K562 (cell line): ENCODE measurements at regions not wholly inside any gene's neighbourhood (a gene's known extent, or its start where the extent isn't known, plus 50 kb on each side); places are given as distances from the start of the nearest gene placed in this dataset.

Source experiments
- CHD2 ChIP-seq: IDR thresholded peaks from 2 replicates; pipeline ENCODE4 v1.6.1; 2011; ENCODE audit warnings: low read depth, low read length
- NR0B1 ChIP-seq: fragments of 450-650 bp; IDR thresholded peaks from one replicate; pipeline ENCODE4 v1.6.1; 2018; ENCODE audit warnings: mild to moderate bottlenecking, moderate library complexity; ENCODE audit not compliant: partially characterized antibody
- PHF20 ChIP-seq: fragments of 450-650 bp; IDR thresholded peaks from 2 replicates; pipeline ENCODE4 v1.6.1; 2018; ENCODE audit not compliant: partially characterized antibody
- POU5F1 ChIP-seq: fragments of 150-350 bp; IDR thresholded peaks from 2 replicates; pipeline ENCODE4 v1.6.1; 2014; ENCODE audit warnings: borderline replicate concordance, low read length, low read depth, mild to moderate bottlenecking; ENCODE audit not compliant: partially characterized antibody
- RBBP5 ChIP-seq: fragments of 200-600 bp; sonication (generic); IDR thresholded peaks from 2 replicates; pipeline ENCODE4 v1.6.1; 2012; ENCODE audit warnings: borderline replicate concordance, mild to moderate bottlenecking, low read length, control low read depth, inconsistent platforms; ENCODE audit not compliant: insufficient read depth, poor library complexity, severe bottlenecking
- RHOXF2B ChIP-seq: fragments of 250-450 bp; sonication (Bioruptor Pico); conservative IDR thresholded peaks from 2 replicates; pipeline ENCODE4 v1.5.1; 2021
- TARDBP ChIP-seq: fragments of 450-650 bp; IDR thresholded peaks from 2 replicates; pipeline ENCODE4 v1.6.1; 2016
- ZBTB17 ChIP-seq: fragments of 450-650 bp; formaldehyde crosslinking; IDR thresholded peaks from 2 replicates; pipeline ENCODE4 v1.4.0; 2020; ENCODE audit warnings: mild to moderate bottlenecking
- ZFPM2 ChIP-seq: fragments of 250-450 bp; sonication (Bioruptor Pico); IDR thresholded peaks from 2 replicates; pipeline ENCODE4 v1.5.1; 2022; ENCODE audit warnings: mild to moderate bottlenecking
- ZNF561 ChIP-seq: fragments of 450-650 bp; formaldehyde crosslinking; conservative IDR thresholded peaks from 2 replicates; pipeline ENCODE4 v1.4.0; 2020; ENCODE audit warnings: mild to moderate bottlenecking, moderate library complexity
- ZNF780A ChIP-seq: fragments of 250-450 bp; sonication (Bioruptor Pico); IDR thresholded peaks from 2 replicates; pipeline ENCODE4 v1.5.0; 2021; ENCODE audit warnings: mild to moderate bottlenecking
- TF ChIP-seq, protein P1 (sequence below): fragments of 250-450 bp; sonication (Bioruptor Pico); IDR thresholded peaks from 2 replicates; pipeline ENCODE4 v1.4.0; 2020; ENCODE audit warnings: mild to moderate bottlenecking, moderate library complexity
- TF ChIP-seq, protein P2 (sequence below): fragments of 450-650 bp; formaldehyde crosslinking; IDR thresholded peaks from 2 replicates; pipeline ENCODE4 v1.4.0; 2020; ENCODE audit warnings: mild to moderate bottlenecking, moderate library complexity
- TF ChIP-seq, protein P3 (sequence below): fragments of 450-650 bp; IDR thresholded peaks from 2 replicates; pipeline ENCODE4 v1.6.1; 2017; ENCODE audit warnings: mild to moderate bottlenecking, moderate library complexity
- TF ChIP-seq, protein P4 (sequence below): fragments of 450-650 bp; IDR thresholded peaks from 2 replicates; pipeline ENCODE4 v1.6.1; 2016; ENCODE audit warnings: antibody characterized with exemption

GRCh38 chr22:49657275-49657973 is 170.2 kb downstream of the BRD1 start (continued):
- TF ChIP-seq, protein P1, sequence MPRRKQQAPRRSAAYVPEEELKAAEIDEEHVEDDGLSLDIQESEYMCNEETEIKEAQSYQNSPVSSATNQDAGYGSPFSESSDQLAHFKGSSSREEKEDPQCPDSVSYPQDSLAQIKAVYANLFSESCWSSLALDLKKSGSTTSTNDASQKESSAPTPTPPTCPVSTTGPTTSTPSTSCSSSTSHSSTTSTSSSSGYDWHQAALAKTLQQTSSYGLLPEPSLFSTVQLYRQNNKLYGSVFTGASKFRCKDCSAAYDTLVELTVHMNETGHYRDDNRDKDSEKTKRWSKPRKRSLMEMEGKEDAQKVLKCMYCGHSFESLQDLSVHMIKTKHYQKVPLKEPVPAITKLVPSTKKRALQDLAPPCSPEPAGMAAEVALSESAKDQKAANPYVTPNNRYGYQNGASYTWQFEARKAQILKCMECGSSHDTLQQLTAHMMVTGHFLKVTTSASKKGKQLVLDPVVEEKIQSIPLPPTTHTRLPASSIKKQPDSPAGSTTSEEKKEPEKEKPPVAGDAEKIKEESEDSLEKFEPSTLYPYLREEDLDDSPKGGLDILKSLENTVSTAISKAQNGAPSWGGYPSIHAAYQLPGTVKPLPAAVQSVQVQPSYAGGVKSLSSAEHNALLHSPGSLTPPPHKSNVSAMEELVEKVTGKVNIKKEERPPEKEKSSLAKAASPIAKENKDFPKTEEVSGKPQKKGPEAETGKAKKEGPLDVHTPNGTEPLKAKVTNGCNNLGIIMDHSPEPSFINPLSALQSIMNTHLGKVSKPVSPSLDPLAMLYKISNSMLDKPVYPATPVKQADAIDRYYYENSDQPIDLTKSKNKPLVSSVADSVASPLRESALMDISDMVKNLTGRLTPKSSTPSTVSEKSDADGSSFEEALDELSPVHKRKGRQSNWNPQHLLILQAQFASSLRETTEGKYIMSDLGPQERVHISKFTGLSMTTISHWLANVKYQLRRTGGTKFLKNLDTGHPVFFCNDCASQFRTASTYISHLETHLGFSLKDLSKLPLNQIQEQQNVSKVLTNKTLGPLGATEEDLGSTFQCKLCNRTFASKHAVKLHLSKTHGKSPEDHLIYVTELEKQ = no peak
- TF ChIP-seq RHOXF2B (CRISPR knock-in tag) (no peak), ZNF780A (no peak), ZBTB17 (CRISPR knock-in tag) (no peak), POU5F1 (no peak), ZFPM2 (CRISPR knock-in tag) (no peak), NR0B1 (no peak), TARDBP (no peak), CHD2 (peak; percentile 97), ZNF561 (CRISPR knock-in tag) (no peak), RBBP5 (no peak), PHF20 (peak; percentile 35)
- TF ChIP-seq, protein P2, sequence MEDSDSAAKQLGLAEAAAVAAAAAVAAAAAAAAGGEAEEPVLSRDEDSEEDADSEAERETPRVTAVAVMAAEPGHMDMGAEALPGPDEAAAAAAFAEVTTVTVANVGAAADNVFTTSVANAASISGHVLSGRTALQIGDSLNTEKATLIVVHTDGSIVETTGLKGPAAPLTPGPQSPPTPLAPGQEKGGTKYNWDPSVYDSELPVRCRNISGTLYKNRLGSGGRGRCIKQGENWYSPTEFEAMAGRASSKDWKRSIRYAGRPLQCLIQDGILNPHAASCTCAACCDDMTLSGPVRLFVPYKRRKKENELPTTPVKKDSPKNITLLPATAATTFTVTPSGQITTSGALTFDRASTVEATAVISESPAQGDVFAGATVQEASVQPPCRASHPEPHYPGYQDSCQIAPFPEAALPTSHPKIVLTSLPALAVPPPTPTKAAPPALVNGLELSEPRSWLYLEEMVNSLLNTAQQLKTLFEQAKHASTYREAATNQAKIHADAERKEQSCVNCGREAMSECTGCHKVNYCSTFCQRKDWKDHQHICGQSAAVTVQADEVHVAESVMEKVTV (CRISPR knock-in tag) = no peak
- TF ChIP-seq, protein P3, sequence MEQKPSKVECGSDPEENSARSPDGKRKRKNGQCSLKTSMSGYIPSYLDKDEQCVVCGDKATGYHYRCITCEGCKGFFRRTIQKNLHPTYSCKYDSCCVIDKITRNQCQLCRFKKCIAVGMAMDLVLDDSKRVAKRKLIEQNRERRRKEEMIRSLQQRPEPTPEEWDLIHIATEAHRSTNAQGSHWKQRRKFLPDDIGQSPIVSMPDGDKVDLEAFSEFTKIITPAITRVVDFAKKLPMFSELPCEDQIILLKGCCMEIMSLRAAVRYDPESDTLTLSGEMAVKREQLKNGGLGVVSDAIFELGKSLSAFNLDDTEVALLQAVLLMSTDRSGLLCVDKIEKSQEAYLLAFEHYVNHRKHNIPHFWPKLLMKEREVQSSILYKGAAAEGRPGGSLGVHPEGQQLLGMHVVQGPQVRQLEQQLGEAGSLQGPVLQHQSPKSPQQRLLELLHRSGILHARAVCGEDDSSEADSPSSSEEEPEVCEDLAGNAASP = no peak
- TF ChIP-seq, protein P4, sequence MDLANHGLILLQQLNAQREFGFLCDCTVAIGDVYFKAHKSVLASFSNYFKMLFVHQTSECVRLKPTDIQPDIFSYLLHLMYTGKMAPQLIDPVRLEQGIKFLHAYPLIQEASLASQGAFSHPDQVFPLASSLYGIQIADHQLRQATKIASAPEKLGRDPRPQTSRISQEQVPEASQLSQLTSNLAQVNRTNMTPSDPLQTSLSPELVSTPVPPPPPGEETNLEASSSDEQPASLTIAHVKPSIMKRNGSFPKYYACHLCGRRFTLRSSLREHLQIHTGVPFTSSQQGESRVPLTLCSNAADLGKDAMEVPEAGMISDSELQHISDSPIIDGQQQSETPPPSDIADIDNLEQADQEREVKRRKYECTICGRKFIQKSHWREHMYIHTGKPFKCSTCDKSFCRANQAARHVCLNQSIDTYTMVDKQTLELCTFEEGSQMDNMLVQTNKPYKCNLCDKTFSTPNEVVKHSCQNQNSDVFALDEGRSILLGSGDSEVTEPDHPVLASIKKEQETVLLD = no peak
